Neural cell (in vitro differentiated cells): ENCODE measurements at regions not wholly inside any gene's neighbourhood (a gene's known extent, or its start where the extent isn't known, plus 50 kb on each side); places are given as distances from the start of the nearest gene placed in this dataset.

ENCODE experiments used
- H2AFZ ChIP-seq: fragments of 200-600, 300-800 bp; sonication (generic), shearing (Covaris generic); 2 replicates; pipeline ENCODE4 v1.6.0; 2014; ENCODE audit warnings: low read depth, mild to moderate bottlenecking, antibody characterized with exemption, low read length, moderate library complexity
- H3F3A ChIP-seq: fragments of 200-600 bp; shearing (Covaris generic); 2 replicates; pipeline ENCODE4 v1.6.1; 2016; ENCODE audit warnings: mild to moderate bottlenecking, moderate library complexity, mixed read lengths, antibody characterized with exemption, low read length; ENCODE audit not compliant: insufficient read depth, poor library complexity, severe bottlenecking
- H3K27ac ChIP-seq: fragments of 200-600, 300-800 bp; sonication (generic), shearing (Covaris generic); 2 replicates; pipeline ENCODE4 v1.5.1; 2014; ENCODE audit warnings: mild to moderate bottlenecking, low read length, moderate library complexity
- H3K27me3 ChIP-seq: fragments of 300-800, 200-600 bp; sonication (generic), shearing (Covaris generic); 2 replicates; pipeline ENCODE4 v1.6.0; 2014; ENCODE audit warnings: mild to moderate bottlenecking, low read depth, low read length, moderate library complexity; ENCODE audit not compliant: insufficient read depth
- H3K36me3 ChIP-seq: fragments of 300-800, 200-600 bp; sonication (generic), shearing (Covaris generic); 2 replicates; pipeline ENCODE4 v1.5.1; 2014; ENCODE audit warnings: mild to moderate bottlenecking, antibody characterized with exemption, low read length, moderate library complexity; ENCODE audit not compliant: insufficient read depth
- H3K4me2 ChIP-seq: fragments of 300-800, 200-600 bp; sonication (generic), shearing (Covaris generic); 2 replicates; pipeline ENCODE4 v1.6.0; 2014; ENCODE audit warnings: mild to moderate bottlenecking, low read length
- H3K4me3 ChIP-seq: fragments of 300-800, 200-600 bp; sonication (generic), shearing (Covaris generic); 2 replicates; pipeline ENCODE4 v1.5.1; 2014; ENCODE audit warnings: mild to moderate bottlenecking, low read length, moderate library complexity
- H3K79me2 ChIP-seq: fragments of 200-600 bp; shearing (Covaris generic); replicated peaks from 2 replicates; pipeline ENCODE4 v1.6.0; 2014; ENCODE audit warnings: mild to moderate bottlenecking, low read length, moderate library complexity; ENCODE audit not compliant: insufficient read depth
- H3K9ac ChIP-seq: fragments of 300-800, 200-600 bp; sonication (generic), shearing (Covaris generic); 2 replicates; pipeline ENCODE4 v1.6.1; 2016; ENCODE audit warnings: mild to moderate bottlenecking, low read length, mixed read lengths
- H3K9me2 ChIP-seq: fragments of 200-600 bp; shearing (Covaris generic); 2 replicates; pipeline ENCODE4 v1.6.1; 2016; ENCODE audit warnings: mild to moderate bottlenecking, low read length, mixed read lengths; ENCODE audit not compliant: insufficient read depth
- H3K9me3 ChIP-seq: fragments of 200-600, 300-800 bp; sonication (generic), shearing (Covaris generic); 2 replicates; pipeline ENCODE4 v1.6.1; 2016; ENCODE audit warnings: mild to moderate bottlenecking, mixed run types, low read length, moderate library complexity, mixed read lengths
- H4K20me1 ChIP-seq: fragments of 200-600 bp; shearing (Covaris generic); 2 replicates; pipeline ENCODE4 v1.6.1; 2016; ENCODE audit warnings: mild to moderate bottlenecking, mixed run types; ENCODE audit not compliant: insufficient read depth
- EP300 ChIP-seq: fragments of 450-650 bp; conservative IDR thresholded peaks from 2 replicates; pipeline ENCODE4 v1.6.1; 2014; ENCODE audit warnings: antibody characterized with exemption, mild to moderate bottlenecking, moderate library complexity; ENCODE audit not compliant: poor library complexity, severe bottlenecking
- EZH2 ChIP-seq: fragments of 200-600, 300-800 bp; shearing (Covaris generic), sonication (generic); IDR thresholded peaks from 2 replicates; pipeline ENCODE4 v1.6.1; 2014; ENCODE audit warnings: antibody characterized with exemption, low read length, borderline replicate concordance, mild to moderate bottlenecking; ENCODE audit not compliant: insufficient read depth, poor library complexity, severe bottlenecking
- MXI1 ChIP-seq: fragments of 450-650 bp; conservative IDR thresholded peaks from 2 replicates; pipeline ENCODE4 v1.6.1; 2014; ENCODE audit warnings: antibody characterized with exemption, mild to moderate bottlenecking; ENCODE audit not compliant: poor library complexity, severe bottlenecking
- POLR2AphosphoS5 ChIP-seq: IDR thresholded peaks from 2 replicates; pipeline ENCODE4 v1.6.1; 2012
- RAD21 ChIP-seq: fragments of 450-650 bp; conservative IDR thresholded peaks from 2 replicates; pipeline ENCODE4 v1.6.1; 2014; ENCODE audit warnings: antibody characterized with exemption, mild to moderate bottlenecking, moderate library complexity
- SMC3 ChIP-seq: fragments of 450-650 bp; conservative IDR thresholded peaks from 2 replicates; pipeline ENCODE4 v1.6.1; 2014; ENCODE audit warnings: antibody characterized with exemption, mild to moderate bottlenecking, moderate library complexity; ENCODE audit not compliant: poor library complexity
- TAF1 ChIP-seq: IDR thresholded peaks from 2 replicates; pipeline ENCODE4 v1.6.1; 2012; ENCODE audit warnings: low read depth
- TF ChIP-seq, protein P1 (sequence below): IDR thresholded peaks from 2 replicates; pipeline ENCODE4 v1.6.1; 2012; ENCODE audit warnings: borderline replicate concordance
- TF ChIP-seq, protein P2 (sequence below): fragments of 450-650 bp; IDR thresholded peaks from 2 replicates; pipeline ENCODE4 v1.5.1; 2014; ENCODE audit warnings: antibody characterized with exemption, mild to moderate bottlenecking, moderate library complexity; ENCODE audit not compliant: poor library complexity, severe bottlenecking

DNA sequence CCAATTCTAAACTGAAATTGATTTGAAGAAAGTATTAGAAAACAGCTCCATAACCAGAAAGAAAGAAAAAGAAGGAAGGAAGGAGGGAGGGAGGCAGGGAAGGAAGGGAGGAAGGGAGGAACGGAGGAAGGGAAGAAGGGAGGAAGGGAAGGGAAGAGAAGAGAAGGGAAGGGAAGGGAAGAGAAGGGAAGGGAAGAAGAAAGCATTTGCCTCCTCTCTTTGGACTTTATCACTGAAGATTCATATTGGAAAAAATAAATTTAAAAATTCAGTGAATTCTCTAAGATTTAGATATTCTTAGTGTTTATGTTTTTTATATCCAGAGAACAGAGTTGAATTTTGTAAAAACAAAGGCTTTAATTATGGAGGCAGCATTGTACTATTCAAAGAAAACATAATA is 68.5 kb upstream of the NXT1 start:
- H3K79me2 ChIP-seq = no peaks in the 10 kb centered on the region
- H3F3A ChIP-seq = no peaks in the 10 kb centered on the region
- H3K9ac ChIP-seq = no peak overlapping the region
- H3K36me3 ChIP-seq = no peaks in the 10 kb centered on the region
- H3K9me2 ChIP-seq = no peaks in the 10 kb centered on the region
- no peak overlapping the region for H2AFZ ChIP-seq
- no peak overlapping the region for H3K4me3 ChIP-seq
- H3K4me2 ChIP-seq = no peak overlapping the region
- H3K27me3 ChIP-seq = no peaks in the 10 kb centered on the region
- no peak overlapping the region for H3K27ac ChIP-seq
- TF ChIP-seq, protein P1, sequence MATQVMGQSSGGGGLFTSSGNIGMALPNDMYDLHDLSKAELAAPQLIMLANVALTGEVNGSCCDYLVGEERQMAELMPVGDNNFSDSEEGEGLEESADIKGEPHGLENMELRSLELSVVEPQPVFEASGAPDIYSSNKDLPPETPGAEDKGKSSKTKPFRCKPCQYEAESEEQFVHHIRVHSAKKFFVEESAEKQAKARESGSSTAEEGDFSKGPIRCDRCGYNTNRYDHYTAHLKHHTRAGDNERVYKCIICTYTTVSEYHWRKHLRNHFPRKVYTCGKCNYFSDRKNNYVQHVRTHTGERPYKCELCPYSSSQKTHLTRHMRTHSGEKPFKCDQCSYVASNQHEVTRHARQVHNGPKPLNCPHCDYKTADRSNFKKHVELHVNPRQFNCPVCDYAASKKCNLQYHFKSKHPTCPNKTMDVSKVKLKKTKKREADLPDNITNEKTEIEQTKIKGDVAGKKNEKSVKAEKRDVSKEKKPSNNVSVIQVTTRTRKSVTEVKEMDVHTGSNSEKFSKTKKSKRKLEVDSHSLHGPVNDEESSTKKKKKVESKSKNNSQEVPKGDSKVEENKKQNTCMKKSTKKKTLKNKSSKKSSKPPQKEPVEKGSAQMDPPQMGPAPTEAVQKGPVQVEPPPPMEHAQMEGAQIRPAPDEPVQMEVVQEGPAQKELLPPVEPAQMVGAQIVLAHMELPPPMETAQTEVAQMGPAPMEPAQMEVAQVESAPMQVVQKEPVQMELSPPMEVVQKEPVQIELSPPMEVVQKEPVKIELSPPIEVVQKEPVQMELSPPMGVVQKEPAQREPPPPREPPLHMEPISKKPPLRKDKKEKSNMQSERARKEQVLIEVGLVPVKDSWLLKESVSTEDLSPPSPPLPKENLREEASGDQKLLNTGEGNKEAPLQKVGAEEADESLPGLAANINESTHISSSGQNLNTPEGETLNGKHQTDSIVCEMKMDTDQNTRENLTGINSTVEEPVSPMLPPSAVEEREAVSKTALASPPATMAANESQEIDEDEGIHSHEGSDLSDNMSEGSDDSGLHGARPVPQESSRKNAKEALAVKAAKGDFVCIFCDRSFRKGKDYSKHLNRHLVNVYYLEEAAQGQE = no peak
- no peak for TF ChIP-seq EP300
- TF ChIP-seq SMC3 = no peak
- no peak for TF ChIP-seq POLR2AphosphoS5
- no peak for TF ChIP-seq TAF1
- no peaks in the 10 kb centered on the region for H3K9me3 ChIP-seq
- H4K20me1 ChIP-seq = no peaks in the 10 kb centered on the region

- Histone ChIP-seq H3K4me2 (no peak overlapping the region), H3F3A (no peaks in the 10 kb centered on the region), H3K27ac (no peak overlapping the region), H3K79me2 (no peaks in the 10 kb centered on the region), H3K9me2 (no peaks in the 10 kb centered on the region), H4K20me1 (no peaks in the 10 kb centered on the region), H3K36me3 (no peaks in the 10 kb centered on the region), H2AFZ (no peak overlapping the region), H3K4me3 (no peak overlapping the region), H3K9me3 (no peaks in the 10 kb centered on the region), H3K9ac (no peak overlapping the region), H3K27me3 (no peaks in the 10 kb centered on the region)
- TF ChIP-seq TAF1 (no peak), MXI1 (no peak), SMC3 (no peak), EP300 (no peak), EZH2 (no peak), RAD21 (no peak), POLR2AphosphoS5 (no peak)
- TF ChIP-seq, protein P2, sequence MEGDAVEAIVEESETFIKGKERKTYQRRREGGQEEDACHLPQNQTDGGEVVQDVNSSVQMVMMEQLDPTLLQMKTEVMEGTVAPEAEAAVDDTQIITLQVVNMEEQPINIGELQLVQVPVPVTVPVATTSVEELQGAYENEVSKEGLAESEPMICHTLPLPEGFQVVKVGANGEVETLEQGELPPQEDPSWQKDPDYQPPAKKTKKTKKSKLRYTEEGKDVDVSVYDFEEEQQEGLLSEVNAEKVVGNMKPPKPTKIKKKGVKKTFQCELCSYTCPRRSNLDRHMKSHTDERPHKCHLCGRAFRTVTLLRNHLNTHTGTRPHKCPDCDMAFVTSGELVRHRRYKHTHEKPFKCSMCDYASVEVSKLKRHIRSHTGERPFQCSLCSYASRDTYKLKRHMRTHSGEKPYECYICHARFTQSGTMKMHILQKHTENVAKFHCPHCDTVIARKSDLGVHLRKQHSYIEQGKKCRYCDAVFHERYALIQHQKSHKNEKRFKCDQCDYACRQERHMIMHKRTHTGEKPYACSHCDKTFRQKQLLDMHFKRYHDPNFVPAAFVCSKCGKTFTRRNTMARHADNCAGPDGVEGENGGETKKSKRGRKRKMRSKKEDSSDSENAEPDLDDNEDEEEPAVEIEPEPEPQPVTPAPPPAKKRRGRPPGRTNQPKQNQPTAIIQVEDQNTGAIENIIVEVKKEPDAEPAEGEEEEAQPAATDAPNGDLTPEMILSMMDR = no peak
- TF ChIP-seq, protein P1 = no peak
These were observed 70.8 kb upstream of the NXT1 start for GRCh38 chr20:23279836-23280235.
